Spleen (tissue), 11 donors: ENCODE measurements at regions not wholly inside any gene's neighbourhood (a gene's known extent, or its start where the extent isn't known, plus 50 kb on each side); places are given as distances from the start of the nearest gene placed in this dataset.
"Not testable (repeated sequence)": the region's sequence is repeated elsewhere in the genome, so short reads cannot be mapped to it uniquely, and the experiment has no call there.

ENCODE experiments used
- DNase-seq: peaks from one replicate; pipeline ENCODE4 v3.0.0-alpha.2; 2020
- H3K27ac ChIP-seq, 8 donors: fragments of 200-600 bp; sonication (generic) in 7 of 8; 1 replicate in 4 of 8; 2 replicates in 4 of 8; pipeline versions ENCODE4 v1.5.0 to v1.8.0; 2016 to 2021; ENCODE audit warnings: inconsistent platforms in 4 of 8, mild to moderate bottlenecking in 4 of 8, moderate library complexity in 1 of 8
- H3K27me3 ChIP-seq, 7 donors: fragments of 200-600 bp; sonication (generic) in 6 of 7; replicated peaks in 1 of 7; 1 replicate in 4 of 7; 2 replicates in 3 of 7; pipeline versions ENCODE4 v1.5.0 to v1.8.0; 2016 to 2021; ENCODE audit warnings: inconsistent platforms in 3 of 7, mild to moderate bottlenecking in 1 of 7
- H3K36me3 ChIP-seq, 6 donors: fragments of 200-600 bp; sonication (generic) in 5 of 6; 1 replicate in 4 of 6; 2 replicates in 2 of 6; pipeline versions ENCODE4 v1.5.0 to v1.8.0; 2016 to 2021; ENCODE audit warnings: inconsistent platforms in 2 of 6
- H3K4me1 ChIP-seq, 6 donors: fragments of 200-600 bp; sonication (generic) in 5 of 6; 1 replicate in 3 of 6; 2 replicates in 3 of 6; pipeline versions ENCODE4 v1.5.0 to v1.8.0; 2016 to 2021; ENCODE audit warnings: inconsistent platforms in 3 of 6
- H3K4me3 ChIP-seq, 8 donors: fragments of 200-600 bp; sonication (generic) in 7 of 8; 1 replicate in 4 of 8; 2 replicates in 4 of 8; pipeline versions ENCODE4 v1.5.0 to v1.8.0; 2016 to 2021; ENCODE audit warnings: inconsistent platforms in 4 of 8, mild to moderate bottlenecking in 4 of 8, moderate library complexity in 2 of 8
- H3K9me3 ChIP-seq, 8 donors: fragments of 200-600 bp; sonication (generic) in 7 of 8; 1 replicate in 4 of 8; 2 replicates in 4 of 8; pipeline versions ENCODE4 v1.5.0 to v1.8.0; 2016 to 2021; ENCODE audit warnings: inconsistent platforms in 4 of 8
- POLR2A ChIP-seq, 3 donors: fragments of 450-650 bp; IDR thresholded peaks; one replicate each; pipeline ENCODE4 v1.5.1; 2017; ENCODE audit warnings: antibody characterized with exemption in 3 of 3, mild to moderate bottlenecking in 1 of 3
- POLR2AphosphoS5 ChIP-seq, 3 donors: sonication (generic); formaldehyde crosslinking; IDR thresholded peaks; one replicate each; pipeline ENCODE4 v1.5.1; 2017; ENCODE audit warnings: antibody characterized with exemption in 3 of 3
- WGBS, 5 donors: extraction: QIAGEN DNeasy Blood & Tissue Kit in 3 of 5; methylation state at CpG; one replicate each; pipeline versions ENCODE4 v1.1.5 to v1.1.7; 2013 to 2018; 5-methylcytosine and 5-hydroxymethylcytosine counted together
- intact Hi-C: fragments of 100-400 bp; cut with DNase I; formaldehyde crosslinking; loops from one replicate; pipeline ENCODE4 v1.15.0; 2023; ENCODE audit warnings: low total_unique reads
- TF ChIP-seq, protein P1 (sequence below), 11 experiments: fragments of 200-600 bp in 7 of 11; fragments of 450-650 bp in 4 of 11; sonication (generic) in 4 of 11; IDR thresholded peaks in 8 of 11; conservative IDR thresholded peaks in 3 of 11; 1 replicate in 7 of 11; 2 replicates in 4 of 11; pipeline versions ENCODE4 v1.4.0 to v1.8.0; 2016 to 2021; ENCODE audit warnings: antibody characterized with exemption in 11 of 11, inconsistent platforms in 4 of 11, mild to moderate bottlenecking in 1 of 11
- donor health status: healthy with polysubstance abuse.
- donor health status: DM: no; HTN: no; CAD: no; lungs with moderate emphysema.
- donor health status: DM: no; HTN: no; CAD: no.
- donor health status: Bipolar disorder and iron deficiency.
- donor health status: healthy.
- donor health status: DM: no; HTN: no; CAD: no.
- donor health status: DM: yes; HTN: yes; CAD: no.

DNA sequence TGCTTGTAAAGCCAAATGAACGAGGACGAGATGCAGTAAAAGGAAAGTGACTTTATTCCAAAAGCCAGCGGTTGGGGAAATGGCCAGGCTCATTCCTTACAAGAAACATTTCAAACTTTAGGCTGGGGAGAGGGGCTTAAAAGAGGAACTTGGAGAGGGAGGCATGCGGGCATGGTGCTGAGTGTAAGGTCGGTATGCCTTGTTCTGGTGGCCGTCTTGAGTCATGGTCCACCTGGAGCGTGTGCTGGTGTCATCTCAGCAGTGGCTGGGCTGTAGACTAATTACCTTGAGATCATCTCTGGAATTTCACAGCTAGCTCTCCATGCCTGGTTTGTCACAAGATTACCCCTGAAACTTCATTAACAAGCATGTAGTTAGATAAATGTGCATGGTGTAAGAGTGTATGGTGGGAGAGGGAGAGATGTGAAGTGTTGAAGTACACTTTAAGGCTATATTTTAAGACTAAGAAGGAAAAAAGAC, 156.4 kb upstream of the PFN2 start:
- no peak for DNase-seq
- intact Hi-C loops, result no loop called here
- H3K9me3 ChIP-seq, result peaks cover 0 to 6% (median 0%) of the 10 kb centered on the region in 8 donors
- WGBS, 5 donors, result 74 to 89% (median 78%) methylated on average over 7 of the region's 7 CpGs
- no peak overlapping the region for H3K27ac ChIP-seq
- H3K27me3 ChIP-seq, result peaks cover 0 to 11% (median 0%) of the 10 kb centered on the region in 7 donors
- H3K36me3 ChIP-seq, result no peaks in the 10 kb centered on the region
- TF ChIP-seq POLR2AphosphoS5 (IDR thresholded peaks at IDR 0.05), result no peak
- TF ChIP-seq POLR2A (IDR thresholded peaks at IDR 0.05), result no peak
- TF ChIP-seq, protein P1, sequence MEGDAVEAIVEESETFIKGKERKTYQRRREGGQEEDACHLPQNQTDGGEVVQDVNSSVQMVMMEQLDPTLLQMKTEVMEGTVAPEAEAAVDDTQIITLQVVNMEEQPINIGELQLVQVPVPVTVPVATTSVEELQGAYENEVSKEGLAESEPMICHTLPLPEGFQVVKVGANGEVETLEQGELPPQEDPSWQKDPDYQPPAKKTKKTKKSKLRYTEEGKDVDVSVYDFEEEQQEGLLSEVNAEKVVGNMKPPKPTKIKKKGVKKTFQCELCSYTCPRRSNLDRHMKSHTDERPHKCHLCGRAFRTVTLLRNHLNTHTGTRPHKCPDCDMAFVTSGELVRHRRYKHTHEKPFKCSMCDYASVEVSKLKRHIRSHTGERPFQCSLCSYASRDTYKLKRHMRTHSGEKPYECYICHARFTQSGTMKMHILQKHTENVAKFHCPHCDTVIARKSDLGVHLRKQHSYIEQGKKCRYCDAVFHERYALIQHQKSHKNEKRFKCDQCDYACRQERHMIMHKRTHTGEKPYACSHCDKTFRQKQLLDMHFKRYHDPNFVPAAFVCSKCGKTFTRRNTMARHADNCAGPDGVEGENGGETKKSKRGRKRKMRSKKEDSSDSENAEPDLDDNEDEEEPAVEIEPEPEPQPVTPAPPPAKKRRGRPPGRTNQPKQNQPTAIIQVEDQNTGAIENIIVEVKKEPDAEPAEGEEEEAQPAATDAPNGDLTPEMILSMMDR (IDR thresholded peaks at IDR 0.05 in 8 of 11, conservative IDR thresholded peaks at IDR 0.05 in 3 of 11), result no peak
- no peaks in the 10 kb centered on the region for H3K4me1 ChIP-seq
- H3K4me3 ChIP-seq, result no peak overlapping the region

DNA sequence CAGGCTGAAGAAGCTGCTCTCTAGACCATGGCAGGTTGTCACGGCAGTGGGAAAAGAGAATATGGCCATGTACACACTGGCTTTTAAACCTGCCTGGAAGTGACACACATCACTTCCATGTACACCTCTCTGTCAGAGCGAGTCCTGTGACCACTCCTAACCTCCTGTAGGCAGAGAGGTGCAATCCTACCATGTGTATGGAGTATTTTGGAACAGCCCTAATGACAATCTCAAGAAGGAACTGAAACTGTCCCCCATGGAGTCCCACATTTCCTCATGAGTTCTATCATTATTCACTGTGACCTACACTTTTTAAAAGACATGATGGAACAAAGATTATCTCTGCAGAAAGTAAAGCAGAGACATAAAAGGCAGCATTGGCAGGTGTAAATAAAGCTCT, 153.4 kb upstream of the PFN2 start:
- peaks cover 0 to 6% (median 0%) of the 10 kb centered on the region in 8 donors for H3K9me3 ChIP-seq
- H3K4me1 ChIP-seq, result no peaks in the 10 kb centered on the region
- intact Hi-C loops, result no loop called here
- peaks cover 0 to 11% (median 0%) of the 10 kb centered on the region in 7 donors for H3K27me3 ChIP-seq
- TF ChIP-seq POLR2AphosphoS5 (IDR thresholded peaks at IDR 0.05) (no peak), POLR2A (IDR thresholded peaks at IDR 0.05) (no peak)
- TF ChIP-seq, protein P1 (IDR thresholded peaks at IDR 0.05 in 8 of 11, conservative IDR thresholded peaks at IDR 0.05 in 3 of 11), result no peak
- H3K4me3 ChIP-seq, result no peak overlapping the region
- WGBS, 5 donors, result 73 to 88% (median 79%) methylated on average over 2 of the region's 2 CpGs
- no peak for DNase-seq
- no peaks in the 10 kb centered on the region for H3K36me3 ChIP-seq
- no peak overlapping the region for H3K27ac ChIP-seq

DNA sequence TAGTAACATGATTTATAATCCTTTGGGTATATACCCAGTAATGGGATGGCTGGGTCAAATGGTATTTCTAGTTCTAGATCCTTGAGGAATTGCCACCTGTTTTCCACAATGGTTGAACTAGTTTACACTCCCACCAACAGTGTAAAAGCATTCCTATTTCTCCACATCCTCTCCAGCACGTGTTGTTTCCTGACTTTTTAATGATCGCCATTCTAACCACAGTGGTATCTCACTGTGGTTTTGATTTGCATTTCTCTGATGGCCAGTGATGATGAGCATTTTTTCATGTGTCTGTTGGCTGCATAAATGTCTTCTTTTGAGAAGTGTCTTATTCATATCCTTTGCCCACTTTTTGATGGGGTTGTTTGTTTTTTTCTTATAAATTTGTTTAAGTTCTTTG, 152.6 kb upstream of the PFN2 start:
- DNase-seq, H3K4me3 ChIP-seq, H3K9me3 ChIP-seq, H3K27ac ChIP-seq, H3K4me1 ChIP-seq, intact Hi-C loops, H3K36me3 ChIP-seq: not testable (repeated sequence)
- 24 to 35% (median 31%) methylated on average over 2 of the region's 2 CpGs for WGBS, 5 donors
- H3K27me3 ChIP-seq, result peaks cover 0 to 11% (median 0%) of the 10 kb centered on the region in 7 donors

DNA sequence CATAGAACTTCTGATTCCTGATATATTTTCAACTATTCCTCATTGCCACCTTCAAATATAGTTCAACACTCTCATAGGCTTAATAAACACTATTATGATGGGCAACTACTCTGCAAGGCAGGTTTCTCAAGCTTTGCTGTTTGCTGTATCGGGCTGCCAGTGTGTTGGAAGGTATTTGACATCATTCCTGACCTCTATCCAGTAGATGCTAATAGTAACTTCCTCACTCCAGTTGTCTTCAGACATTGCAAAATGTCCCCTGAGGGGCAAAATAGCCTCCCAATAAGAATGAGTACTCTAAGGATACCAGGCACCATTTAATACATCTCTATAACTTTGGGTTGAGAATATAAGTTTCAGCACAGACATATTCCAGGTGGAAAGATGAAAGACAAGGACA, 147.5 kb upstream of the PFN2 start:
- H3K27ac ChIP-seq, result no peak overlapping the region
- H3K9me3 ChIP-seq, result peaks cover 0 to 6% (median 0%) of the 10 kb centered on the region in 8 donors
- no peaks in the 10 kb centered on the region for H3K36me3 ChIP-seq
- 61 to 81% (median 75%) methylated on average over 1 of the region's 1 CpG for WGBS, 5 donors
- DNase-seq, result no peak
- H3K4me3 ChIP-seq, result no peak overlapping the region
- intact Hi-C loops, result no loop called here
- TF ChIP-seq POLR2A (IDR thresholded peaks at IDR 0.05), result no peak
- no peaks in the 10 kb centered on the region for H3K27me3 ChIP-seq
- H3K4me1 ChIP-seq, result no peaks in the 10 kb centered on the region

DNA sequence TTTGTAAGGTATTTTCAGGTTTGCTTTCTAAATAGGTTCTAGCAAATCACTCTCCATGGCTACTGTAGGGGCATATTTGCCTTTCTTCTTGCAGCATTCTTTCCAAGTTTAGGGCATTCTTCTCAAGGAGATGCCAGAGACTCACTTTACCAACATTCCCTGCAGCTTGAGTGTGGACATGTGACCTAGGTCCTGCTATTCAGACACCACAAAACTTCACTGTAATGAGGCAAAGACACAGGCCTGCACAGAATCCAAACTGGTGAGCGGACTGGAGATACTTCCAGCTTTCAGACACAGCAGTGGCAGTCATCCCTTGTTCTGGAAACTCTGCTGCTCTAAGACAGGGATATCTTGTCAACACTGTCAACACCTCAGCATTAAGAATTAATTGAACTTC, 146.4 kb upstream of the PFN2 start:
- WGBS, 5 donors, result 85 to 97% (median 94%) methylated on average over 1 of the region's 1 CpG
- H3K27me3 ChIP-seq, result no peaks in the 10 kb centered on the region
- H3K4me3 ChIP-seq, result no peak overlapping the region
- intact Hi-C loops, result no loop called here
- H3K4me1 ChIP-seq, result no peaks in the 10 kb centered on the region
- H3K36me3 ChIP-seq, result no peaks in the 10 kb centered on the region
- TF ChIP-seq POLR2AphosphoS5 (IDR thresholded peaks at IDR 0.05) (no peak), POLR2A (IDR thresholded peaks at IDR 0.05) (no peak)
- TF ChIP-seq, protein P1 (IDR thresholded peaks at IDR 0.05 in 8 of 11, conservative IDR thresholded peaks at IDR 0.05 in 3 of 11), result no peak
- peaks cover 0 to under 1% (median 0%) of the 10 kb centered on the region in 8 donors for H3K9me3 ChIP-seq
- no peak for DNase-seq
- no peak overlapping the region for H3K27ac ChIP-seq
